ENCODE measurements at regions not wholly inside any gene's neighbourhood (a gene's known extent, or its start where the extent isn't known, plus 50 kb on each side); places are given as distances from the start of the nearest gene placed in this dataset.

- no peak for TF ChIP-seq CTCF (conservative IDR thresholded peaks at IDR 0.05)
- no peak for TF ChIP-seq ZFX (IDR thresholded peaks at IDR 0.05)
Measured at GRCh38 chr15:93190238-93190637, 101.2 kb upstream of the RGMA start.

Measured in C4-2B (cell line).